ENCODE measurements at regions not wholly inside any gene's neighbourhood (a gene's known extent, or its start where the extent isn't known, plus 50 kb on each side); places are given as distances from the start of the nearest gene placed in this dataset.
"Not testable (repeated sequence)": the region's sequence is repeated elsewhere in the genome, so short reads cannot be mapped to it uniquely, and the experiment has no call there.

- no peaks in the 10 kb centered on the region for H3K4me1 ChIP-seq
- H3K36me3 ChIP-seq = no peaks in the 10 kb centered on the region
- TF ChIP-seq POLR2A (IDR thresholded peaks at IDR 0.05) (no peak), CTCF (IDR thresholded peaks at IDR 0.05) (no peak)
- H3K4me3 ChIP-seq = no peak overlapping the region
- no peaks in the 10 kb centered on the region for H3K27me3 ChIP-seq
- DNase-seq = peak; percentile 20 to 31
- intact Hi-C loops (cut with DNase I; ENCODE audit: low total_unique reads) = no loop called here
- no peaks in the 10 kb centered on the region for H3K9me3 ChIP-seq
- H3K27ac ChIP-seq = no peak overlapping the region
Observed at GRCh38 chr3:11739706-11740105, 96.0 kb upstream of the VGLL4 start.

- Histone ChIP-seq H3K27me3 (no peaks in the 10 kb centered on the region), H3K27ac (no peak overlapping the region), H3K4me1 (no peaks in the 10 kb centered on the region), H3K9me3 (no peaks in the 10 kb centered on the region), H3K4me3 (no peak overlapping the region), H3K36me3 (no peaks in the 10 kb centered on the region)
- intact Hi-C loops (cut with DNase I; ENCODE audit: low total_unique reads) = no loop called here
- DNase-seq = no peak
- no peak for TF ChIP-seq CTCF (IDR thresholded peaks at IDR 0.05)
- TF ChIP-seq POLR2A (IDR thresholded peaks at IDR 0.05) = no peak
Observed at GRCh38 chr3:11739123-11739522, 95.4 kb upstream of the VGLL4 start.

GRCh38 chr3:11737742-11738141, 94.0 kb upstream of the VGLL4 start:
- DNase-seq = no peak
- Histone ChIP-seq H3K36me3 (no peaks in the 10 kb centered on the region), H3K27ac (no peak overlapping the region), H3K4me1 (no peaks in the 10 kb centered on the region), H3K27me3 (no peaks in the 10 kb centered on the region), H3K4me3 (no peak overlapping the region), H3K9me3 (no peaks in the 10 kb centered on the region)
- no peak for TF ChIP-seq CTCF (IDR thresholded peaks at IDR 0.05)
- TF ChIP-seq POLR2A (IDR thresholded peaks at IDR 0.05) = no peak
- intact Hi-C loops (cut with DNase I; ENCODE audit: low total_unique reads) = no loop called here

DNA sequence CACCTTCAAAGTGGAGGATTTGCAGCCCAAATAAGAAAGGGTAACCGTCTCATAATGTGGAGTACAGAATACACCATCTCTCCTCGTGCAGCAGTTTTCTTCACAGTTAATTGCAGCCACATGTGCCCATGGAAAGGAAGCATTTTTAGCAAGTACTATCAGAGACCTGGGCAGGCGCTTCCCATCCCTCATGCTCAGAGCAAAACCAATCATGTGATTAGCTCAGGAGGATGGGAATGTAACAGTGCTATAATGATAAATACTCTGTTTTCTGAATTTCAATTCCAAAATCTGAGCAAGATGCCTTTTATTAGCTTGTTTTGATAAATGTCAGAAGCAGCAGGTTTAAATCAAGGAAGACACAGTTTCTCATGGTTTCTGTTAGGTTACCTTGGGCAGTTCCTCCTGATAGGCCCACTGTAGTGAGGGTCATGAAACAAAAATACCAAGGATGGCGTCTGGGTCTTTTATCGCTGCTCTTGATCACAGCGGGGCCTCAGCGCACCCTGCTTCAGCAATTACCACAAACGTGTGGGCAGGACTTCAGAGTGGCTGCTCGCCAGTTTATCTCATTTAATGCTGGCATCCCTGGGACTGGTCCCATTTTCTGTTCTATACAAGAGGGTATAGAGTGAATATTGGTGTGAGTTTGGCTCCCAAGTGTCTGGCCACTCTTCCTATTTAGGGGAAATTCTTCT, 92.6 kb upstream of the VGLL4 start:
- H3K4me1 ChIP-seq = no peaks in the 10 kb centered on the region
- no peaks in the 10 kb centered on the region for H3K9me3 ChIP-seq
- H3K27ac ChIP-seq = no peak overlapping the region
- no peak for DNase-seq
- TF ChIP-seq CTCF (IDR thresholded peaks at IDR 0.05) (no peak), POLR2A (IDR thresholded peaks at IDR 0.05) (no peak)
- H3K4me3 ChIP-seq = no peak overlapping the region
- H3K36me3 ChIP-seq = no peaks in the 10 kb centered on the region
- no peaks in the 10 kb centered on the region for H3K27me3 ChIP-seq
- intact Hi-C loops (cut with DNase I; ENCODE audit: low total_unique reads) = no loop called here

GRCh38 chr3:11735638-11736037, 91.9 kb upstream of the VGLL4 start:
- Histone ChIP-seq H3K4me3 (no peak overlapping the region), H3K36me3 (no peaks in the 10 kb centered on the region), H3K9me3 (no peaks in the 10 kb centered on the region), H3K27me3 (no peaks in the 10 kb centered on the region), H3K27ac (no peak overlapping the region), H3K4me1 (no peaks in the 10 kb centered on the region)
- DNase-seq = no peak
- TF ChIP-seq CTCF (IDR thresholded peaks at IDR 0.05) (no peak), POLR2A (IDR thresholded peaks at IDR 0.05) (no peak)
- intact Hi-C loops (cut with DNase I; ENCODE audit: low total_unique reads) = no loop called here

GRCh38 chr3:11735111-11735510, 91.4 kb upstream of the VGLL4 start:
- H3K4me3 ChIP-seq; H3K27ac ChIP-seq; H3K36me3 ChIP-seq; H3K4me1 ChIP-seq; H3K9me3 ChIP-seq; intact Hi-C loops (cut with DNase I; ENCODE audit: low total_unique reads); H3K27me3 ChIP-seq; DNase-seq: not testable (repeated sequence)
